ENCODE measurements at regions not wholly inside any gene's neighbourhood (a gene's known extent, or its start where the extent isn't known, plus 50 kb on each side); places are given as distances from the start of the nearest gene placed in this dataset.
"Not testable (repeated sequence)": the region's sequence is repeated elsewhere in the genome, so short reads cannot be mapped to it uniquely, and the experiment has no call there.

DNA sequence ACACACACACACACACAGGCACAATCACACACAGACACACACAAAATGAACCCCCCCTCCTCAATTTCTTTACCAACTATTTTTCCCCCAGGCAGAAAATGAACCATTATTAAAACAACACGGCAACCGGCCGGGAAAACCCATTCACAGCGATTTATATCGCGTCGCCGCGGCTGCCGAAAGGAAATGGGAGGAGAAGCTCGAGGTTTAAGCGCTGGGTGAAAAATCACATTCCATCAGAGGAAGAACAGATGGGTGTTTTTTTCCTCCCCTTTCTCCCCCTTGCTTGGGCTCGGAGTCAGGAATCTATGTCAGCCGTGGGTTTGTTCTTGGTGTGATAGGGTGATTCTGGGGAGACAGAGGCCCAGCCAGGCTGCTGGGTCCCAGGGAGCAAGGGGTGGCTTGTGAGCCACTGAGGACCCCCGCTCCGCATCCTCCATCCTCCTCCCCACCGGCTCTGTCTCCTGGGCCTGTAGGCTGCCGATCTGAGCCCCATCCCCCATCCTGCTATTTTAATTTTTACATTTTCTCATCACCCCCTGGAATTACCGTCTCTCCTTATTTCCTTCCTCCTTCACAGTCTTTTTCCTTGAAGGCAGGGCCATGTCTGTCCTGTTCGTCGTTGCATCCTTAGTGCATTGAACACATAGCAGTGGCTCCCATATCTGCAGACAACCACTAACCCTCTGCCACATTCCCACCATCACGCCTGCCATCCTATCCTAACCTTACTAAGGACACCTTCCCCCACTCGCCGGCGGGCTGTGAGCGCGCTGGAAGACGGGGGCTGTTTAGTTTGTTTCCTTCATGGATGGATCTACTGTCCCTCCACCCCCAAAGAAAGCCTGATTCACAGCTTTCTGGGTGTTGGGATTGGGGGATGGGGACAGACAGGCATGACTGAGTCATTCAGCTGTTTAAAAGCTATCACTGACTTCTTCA, 137.7 kb downstream of the CRLF3 start:
- DNase-seq, result not testable (repeated sequence)

DNA sequence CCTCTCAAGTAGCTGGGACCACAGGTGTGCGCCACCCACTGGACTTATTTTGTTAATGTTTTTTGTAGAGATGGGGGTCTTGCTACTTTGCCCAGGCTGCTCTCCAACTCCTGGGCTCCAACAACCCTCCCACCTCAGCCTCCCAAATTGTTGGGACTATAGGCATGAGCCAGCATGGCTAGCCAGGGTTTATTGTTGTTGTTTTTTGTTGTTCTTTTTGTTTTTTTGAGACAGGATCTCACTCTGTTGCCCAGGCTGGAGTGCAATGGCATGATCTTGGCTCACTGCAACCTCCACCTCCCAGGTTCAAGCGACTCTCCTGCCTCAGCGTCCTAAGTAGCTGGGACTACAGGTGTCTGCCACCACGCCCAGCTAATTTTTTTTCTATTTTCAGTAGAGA, 142.2 kb downstream of the CRLF3 start:
- DNase-seq, result not testable (repeated sequence)

DNA sequence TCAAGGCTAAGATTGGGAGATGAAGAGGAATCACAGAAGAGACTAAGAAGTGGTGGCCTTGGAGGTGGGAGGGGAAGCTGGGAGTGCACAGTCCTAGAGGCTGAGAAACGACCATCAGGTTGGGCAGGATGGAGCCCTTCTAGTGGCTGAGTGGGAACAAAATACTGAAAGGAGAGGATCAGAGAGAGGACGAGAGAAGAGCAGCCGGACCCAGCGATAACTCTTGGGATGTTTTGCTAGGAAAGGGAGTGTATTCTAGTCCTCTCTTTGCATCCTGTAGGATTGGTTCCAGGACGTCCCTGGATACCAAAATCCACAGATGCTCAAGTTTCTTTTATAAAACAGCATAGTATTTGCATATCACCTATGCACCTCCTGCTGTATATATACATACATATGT, 143.8 kb downstream of the CRLF3 start:
- DNase-seq, result not testable (repeated sequence)

DNA sequence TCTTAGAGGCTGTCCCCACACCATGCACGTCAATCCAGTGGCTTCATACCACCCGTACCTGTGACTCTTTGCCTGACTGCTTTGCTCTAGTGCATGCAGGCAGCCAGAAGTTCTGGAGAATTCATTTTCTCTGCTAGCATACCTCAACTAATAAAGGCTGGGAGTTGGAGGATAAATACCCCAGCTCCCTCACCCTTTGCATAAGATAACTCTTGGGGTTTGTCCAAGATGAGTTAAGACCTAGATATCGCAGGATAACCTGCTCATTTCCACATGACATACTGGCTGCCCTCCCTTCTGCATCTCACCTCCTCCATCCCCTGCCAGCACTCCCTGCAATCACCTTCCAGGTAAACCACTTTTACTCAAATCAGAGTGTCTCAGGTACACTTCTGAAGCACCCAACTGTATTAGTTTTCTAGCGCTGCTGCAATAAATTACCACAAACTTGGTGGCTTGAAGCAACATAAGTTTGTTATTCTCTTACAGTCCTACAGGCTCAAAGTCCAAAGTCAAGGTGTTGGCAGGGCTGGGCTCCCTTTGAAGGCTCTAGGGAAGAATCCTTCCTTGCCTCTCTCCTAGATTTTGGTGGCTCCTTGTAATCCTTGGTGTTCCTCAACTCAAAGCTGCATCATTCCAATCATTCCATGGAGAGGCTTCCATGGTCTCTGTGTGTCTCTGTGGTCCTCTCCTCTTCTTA, 146.8 kb downstream of the CRLF3 start:
- no peak for DNase-seq

DNA sequence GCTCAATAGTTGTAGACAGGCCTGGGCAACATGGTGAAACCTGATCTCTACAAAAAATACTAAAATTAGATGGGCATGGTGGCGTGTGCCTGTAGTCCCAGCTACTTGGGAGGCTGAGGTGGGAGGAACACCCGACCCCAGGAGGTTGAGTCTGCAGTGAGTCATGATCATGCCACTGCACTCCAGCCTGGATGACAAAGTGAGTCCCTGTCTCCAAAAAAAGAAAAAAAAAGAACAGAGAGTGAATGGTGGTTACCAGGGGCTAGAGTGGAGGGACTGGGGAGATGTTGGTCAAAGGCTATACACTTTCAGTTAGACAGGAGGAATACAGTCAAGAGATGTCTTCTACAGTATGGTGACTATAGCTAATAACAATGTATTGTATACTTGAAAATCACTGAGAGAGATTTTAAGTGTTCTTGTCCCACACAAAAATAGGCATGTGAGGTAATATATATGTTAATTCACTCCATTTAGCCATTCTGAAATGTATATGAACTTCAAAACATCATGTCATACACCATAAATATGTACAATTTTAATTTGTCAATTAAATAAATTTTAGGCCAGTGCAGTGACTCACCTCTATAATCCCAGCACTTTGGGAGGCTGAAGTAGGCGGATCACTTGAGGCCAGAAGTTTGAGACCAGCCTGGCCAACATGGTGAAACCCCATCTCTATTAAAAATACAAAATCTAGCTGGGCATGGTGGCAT, 148.6 kb downstream of the CRLF3 start:
- DNase-seq, result not testable (repeated sequence)

GRCh38 chr17:30669217-30669649, 155.3 kb downstream of the CRLF3 start:
- not testable (repeated sequence) for DNase-seq

GRCh38 chr17:30668360-30669181, 155.9 kb downstream of the CRLF3 start:
- DNase-seq, result not testable (repeated sequence)

GRCh38 chr17:30667657-30668359, 156.7 kb downstream of the CRLF3 start:
- not testable (repeated sequence) for DNase-seq

- DNase-seq, result not testable (repeated sequence)
Measured at GRCh38 chr17:30666838-30667656, 157.4 kb downstream of the CRLF3 start.

DNA sequence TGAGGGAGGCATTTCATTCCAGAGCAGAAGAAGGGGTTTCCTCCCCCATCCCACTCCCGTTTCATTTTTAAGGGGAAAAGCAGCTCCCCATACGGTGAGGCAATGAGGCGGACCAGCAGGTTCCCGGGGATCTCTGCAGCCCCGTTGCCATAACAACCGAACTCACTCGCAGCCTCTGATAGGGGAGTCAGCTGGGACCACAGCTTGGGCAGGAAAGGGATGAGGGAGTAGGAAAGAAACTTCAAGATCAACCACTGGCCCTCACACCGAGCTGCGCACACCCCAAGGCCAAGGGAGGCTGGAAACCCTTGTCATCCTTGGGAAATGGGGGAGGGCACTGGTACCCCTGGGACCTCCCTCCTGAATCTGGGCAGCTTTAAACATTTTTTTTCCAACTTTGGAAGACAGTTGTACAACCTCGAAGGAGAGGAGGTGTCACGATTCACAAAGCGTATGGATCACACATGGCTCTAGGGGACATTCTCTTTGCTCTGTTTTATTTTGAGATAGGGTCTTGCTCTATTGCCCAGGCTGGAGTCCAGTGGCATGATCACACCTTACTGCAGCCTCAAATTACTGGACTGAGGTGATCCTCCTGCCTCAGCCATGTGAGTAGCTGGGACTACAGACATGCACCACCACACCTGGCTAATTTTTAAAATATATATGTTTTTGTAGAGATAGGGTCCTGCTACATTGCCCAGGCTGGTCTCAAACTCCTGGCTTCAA, 160.6 kb downstream of the CRLF3 start:
- DNase-seq, result not testable (repeated sequence)

DNA sequence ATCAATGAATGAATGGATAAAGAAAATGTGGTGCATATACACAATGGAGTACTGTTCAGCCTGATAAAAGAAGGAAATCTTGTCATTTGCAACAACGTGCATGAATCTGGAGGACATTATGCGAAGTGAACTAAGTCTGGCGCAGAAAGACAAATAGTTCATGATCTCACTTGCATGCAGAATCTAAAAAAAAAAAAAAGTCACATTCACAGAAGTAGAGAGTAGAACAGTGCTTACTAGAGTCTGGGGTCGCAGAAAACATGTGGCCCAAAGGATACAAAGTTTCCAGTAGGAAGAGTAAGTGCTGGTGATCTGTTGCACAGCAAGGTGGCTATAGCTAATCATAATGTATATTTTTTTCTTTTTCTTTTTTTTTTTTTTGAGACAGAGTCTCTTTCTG, 167.3 kb downstream of the CRLF3 start:
- DNase-seq, result not testable (repeated sequence)

GRCh38 chr17:30653038-30653437, 171.5 kb downstream of the CRLF3 start:
- not testable (repeated sequence) for DNase-seq

- DNase-seq, result not testable (repeated sequence)
Measured at GRCh38 chr17:30650149-30650548, 172.9 kb downstream of the GOSR1 start.

DNA sequence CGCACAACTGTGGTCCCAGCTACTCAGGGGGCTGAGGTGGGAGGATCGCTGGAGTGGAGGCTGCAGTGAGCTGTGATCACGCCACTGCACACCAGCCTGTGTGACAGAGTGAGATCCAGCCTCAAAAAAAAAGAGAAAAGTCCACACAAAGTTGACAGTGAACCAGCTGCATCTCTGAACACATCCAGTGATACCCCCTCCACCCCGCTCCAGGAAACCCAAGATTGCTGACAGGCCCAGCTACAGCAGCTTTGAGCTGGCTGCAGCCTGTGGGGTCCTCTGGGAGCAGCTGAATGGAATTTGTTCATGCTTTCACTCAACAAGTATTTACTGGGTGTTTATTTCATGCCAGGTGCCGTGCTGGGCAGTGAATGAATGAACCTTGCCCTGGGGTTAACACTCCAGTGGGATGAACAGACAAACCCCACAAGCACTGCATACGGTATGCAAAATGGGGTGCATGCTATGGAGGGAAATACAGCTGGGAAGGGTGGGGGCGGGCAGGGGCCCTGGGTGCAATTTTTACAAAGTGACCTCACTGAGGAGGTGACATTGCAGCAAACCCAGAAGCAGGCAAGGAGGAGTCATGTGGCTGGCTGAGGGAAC, 170.9 kb downstream of the GOSR1 start:
- not testable (repeated sequence) for DNase-seq

GRCh38 chr17:30645875-30646274, 168.7 kb downstream of the GOSR1 start:
- DNase-seq, result not testable (repeated sequence)

- DNase-seq, result not testable (repeated sequence)
Measured at GRCh38 chr17:30644713-30645112, 167.5 kb downstream of the GOSR1 start.

GRCh38 chr17:30644287-30644686, 167.1 kb downstream of the GOSR1 start:
- DNase-seq, result not testable (repeated sequence)

DNA sequence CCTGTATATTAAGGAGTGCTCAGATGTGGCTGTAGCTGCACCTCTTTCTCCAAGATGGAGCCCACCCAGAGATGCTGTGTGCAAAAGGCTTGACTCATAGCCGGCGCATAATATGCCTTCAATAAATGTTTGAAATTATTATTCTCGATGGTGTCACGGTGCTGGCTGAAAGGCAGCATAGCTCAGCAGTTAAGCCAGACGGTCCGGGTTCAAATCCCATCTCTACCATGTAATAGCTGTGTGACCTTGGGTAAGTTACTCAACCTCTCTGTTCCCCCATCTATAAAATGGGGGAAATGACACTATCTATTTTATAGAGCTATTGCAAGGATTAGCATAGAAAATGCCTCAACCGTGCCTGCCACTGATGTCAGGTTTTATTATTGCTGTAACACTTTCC, 164.2 kb downstream of the GOSR1 start:
- DNase-seq, result not testable (repeated sequence)

- DNase-seq, result not testable (repeated sequence)
Measured at GRCh38 chr17:30639391-30639790, 162.2 kb downstream of the GOSR1 start.
